Forelimb muscle (tissue), 1 donor: ENCODE measurements at regions not wholly inside any gene's neighbourhood (a gene's known extent, or its start where the extent isn't known, plus 50 kb on each side); places are given as distances from the start of the nearest gene placed in this dataset.

Experiments
- DNase-seq: peaks from one replicate; pipeline ENCODE4 v3.0.0-alpha.2; 2013; ENCODE audit warnings: low read depth

DNA sequence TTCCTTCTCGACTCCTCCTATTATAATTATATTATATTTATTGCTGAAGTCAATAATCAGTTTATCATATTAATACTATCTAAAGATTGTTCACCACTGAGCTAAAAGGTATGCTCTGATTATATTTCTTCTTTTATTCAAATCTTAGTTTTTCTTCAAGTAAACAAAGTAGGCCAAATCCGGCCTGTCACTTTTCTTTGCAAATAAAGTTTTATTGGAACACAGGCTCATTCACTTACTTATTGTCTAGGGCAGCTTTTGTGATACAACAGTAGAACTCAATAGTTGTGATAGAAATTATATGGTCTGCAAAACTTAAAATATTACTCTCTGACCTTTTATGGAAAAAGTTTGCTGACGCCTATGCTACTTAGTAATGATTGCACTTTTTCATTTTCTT is 92.4 kb upstream of the DNAJC19 start:
- DNase-seq, result no peak

DNA sequence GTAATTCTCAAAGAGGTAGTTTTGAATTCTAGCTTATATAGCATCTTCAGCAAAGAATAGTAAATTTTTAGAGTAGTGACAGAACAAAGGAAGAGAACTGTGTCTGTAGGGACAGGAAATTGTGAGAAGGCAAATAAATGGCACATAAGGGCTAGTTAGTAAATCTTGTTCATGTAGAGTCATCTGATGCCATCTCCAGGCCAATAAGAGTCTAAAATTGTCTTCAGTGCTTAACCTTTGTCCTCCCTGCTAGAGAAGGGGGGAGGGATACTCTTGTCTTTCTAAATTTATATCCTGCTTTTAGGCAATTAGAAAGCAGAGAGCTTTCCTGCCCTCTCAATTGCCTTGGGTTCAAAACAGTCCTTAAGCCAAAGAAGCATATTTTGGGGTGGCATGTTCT is 87.0 kb upstream of the DNAJC19 start:
- no peak for DNase-seq

DNA sequence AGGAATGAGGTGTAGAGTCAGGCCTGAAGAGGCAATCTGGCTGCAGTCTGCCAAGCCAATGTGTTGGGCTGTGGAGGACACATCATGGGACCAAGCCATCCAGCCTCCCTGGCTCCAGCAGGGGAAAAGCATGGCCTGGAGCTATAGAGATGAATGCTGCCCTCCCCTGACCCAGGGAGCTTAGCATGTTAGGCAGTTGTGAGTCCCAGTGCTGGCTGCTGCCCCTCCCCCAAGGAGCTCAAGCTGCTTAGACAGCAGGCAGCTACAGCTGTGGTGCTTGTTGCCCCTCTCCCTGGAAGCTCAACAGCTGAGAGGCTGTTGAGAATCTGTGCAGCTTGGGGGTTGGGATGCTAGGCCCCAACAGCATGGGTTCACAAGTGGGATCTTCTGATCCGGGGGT is 85.6 kb upstream of the DNAJC19 start:
- DNase-seq, result no peak

DNA sequence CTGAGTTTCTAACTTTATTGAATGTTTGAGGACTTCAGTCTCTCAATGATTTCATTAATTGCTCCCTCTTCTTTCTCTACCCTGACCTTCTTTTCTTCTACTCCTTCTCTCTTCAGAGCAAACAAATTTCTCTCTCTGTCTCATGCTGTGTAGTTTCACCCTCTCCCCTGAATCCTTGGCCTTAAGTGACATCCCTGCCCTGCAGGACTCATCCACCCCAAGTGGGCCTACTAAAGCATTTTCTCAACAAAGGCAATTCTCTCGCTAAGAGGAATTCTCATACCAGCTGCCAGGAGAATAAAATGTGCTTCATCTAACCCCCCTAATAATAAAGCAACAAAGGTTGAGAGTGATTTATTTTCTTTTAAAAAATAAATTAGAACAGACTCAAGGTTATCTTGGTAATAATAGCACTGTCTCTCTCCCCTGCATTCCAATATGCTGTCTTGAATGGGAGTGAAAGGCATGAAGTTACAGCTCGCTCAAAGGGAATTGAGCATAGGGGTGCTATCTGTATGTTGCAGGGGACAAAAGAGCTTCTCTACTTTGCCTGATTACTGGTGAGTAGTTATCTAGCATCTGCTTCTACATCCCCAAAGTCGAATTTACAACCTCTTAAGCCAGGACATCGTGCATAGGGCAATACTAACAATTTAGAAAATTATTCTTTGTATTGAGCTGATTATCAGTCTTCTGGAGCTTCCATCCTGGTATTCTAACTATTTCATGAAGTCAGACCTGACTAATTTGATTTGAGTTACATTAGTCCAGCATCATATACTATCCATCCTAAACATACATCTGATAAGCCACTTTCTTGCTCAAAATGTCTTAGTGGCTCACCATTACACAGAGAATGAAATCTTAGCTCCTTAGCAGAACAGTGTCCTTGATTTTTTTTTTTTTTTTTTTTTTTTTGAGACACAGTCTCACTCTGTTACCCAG is 76.9 kb upstream of the DNAJC19 start:
- no peak for DNase-seq

- no peak for DNase-seq
Observed at GRCh38 chr3:181056136-181056732, 66.7 kb upstream of the DNAJC19 start.

DNA sequence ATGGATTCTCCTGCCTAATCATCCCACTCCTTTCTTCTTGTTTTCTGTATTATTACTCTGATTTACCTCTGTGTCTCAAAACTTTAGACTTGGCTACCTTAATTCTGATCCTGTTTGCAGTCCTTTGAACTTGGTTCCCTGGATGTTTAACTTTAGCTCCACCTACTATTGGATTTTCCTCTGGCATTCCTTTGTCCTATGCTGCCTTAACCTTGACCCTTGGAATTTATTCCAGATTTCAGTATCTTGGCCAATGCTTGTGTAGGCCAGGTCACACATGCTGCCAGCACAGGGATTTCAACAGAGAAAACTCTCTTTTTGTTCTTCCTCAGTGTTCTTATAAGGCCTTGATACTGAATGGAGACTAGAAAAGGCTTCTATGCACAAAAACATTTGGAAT is 65.0 kb upstream of the DNAJC19 start:
- DNase-seq, result no peak

DNA sequence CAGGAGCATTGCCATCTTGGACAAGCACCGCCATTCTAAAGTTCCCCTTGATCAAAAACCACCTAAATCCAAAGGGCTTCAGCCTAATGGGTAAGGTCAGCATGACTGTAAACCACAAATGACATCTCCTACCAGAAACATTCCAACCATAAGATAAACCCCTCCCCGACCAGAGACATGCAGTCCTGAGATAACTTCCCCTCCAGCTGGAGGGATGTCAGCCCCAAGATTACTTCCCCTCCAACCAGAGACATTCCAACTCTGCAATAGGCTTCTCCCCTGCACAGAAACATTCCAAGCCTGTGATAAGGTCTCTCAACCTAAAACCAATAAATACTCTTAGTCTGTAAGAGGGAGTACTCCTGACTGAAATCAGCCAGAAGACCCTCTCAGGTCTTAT is 62.7 kb upstream of the DNAJC19 start:
- no peak for DNase-seq

GRCh38 chr3:181050738-181051137 is 61.2 kb upstream of the DNAJC19 start:
- DNase-seq, result no peak

- no peak for DNase-seq
Observed at GRCh38 chr3:181040030-181040429, 50.5 kb upstream of the DNAJC19 start.
